Endothelial cell of umbilical vein (primary cell): ENCODE measurements at regions not wholly inside any gene's neighbourhood (a gene's known extent, or its start where the extent isn't known, plus 50 kb on each side); places are given as distances from the start of the nearest gene placed in this dataset.
"Not testable (repeated sequence)": the region's sequence is repeated elsewhere in the genome, so short reads cannot be mapped to it uniquely, and the experiment has no call there.

Source experiments
- EZH2 ChIP-seq: IDR thresholded peaks from 2 replicates; pipeline ENCODE4 v1.6.1; 2012; ENCODE audit warnings: borderline replicate concordance, low read depth, mild to moderate bottlenecking, moderate library complexity, low read length, inconsistent platforms; ENCODE audit not compliant: severe bottlenecking
- FOS ChIP-seq: IDR thresholded peaks from 2 replicates; pipeline ENCODE4 v1.6.1; 2011; ENCODE audit warnings: mild to moderate bottlenecking, low read length, moderate library complexity, borderline replicate concordance; ENCODE audit not compliant: insufficient read depth
- GATA2 ChIP-seq: IDR thresholded peaks from 2 replicates; pipeline ENCODE4 v1.7.0; 2011; ENCODE audit warnings: low read depth, mild to moderate bottlenecking, moderate library complexity, mixed read lengths, low read length; ENCODE audit not compliant: insufficient read length, insufficient read depth
- JUN ChIP-seq: IDR thresholded peaks from 2 replicates; pipeline ENCODE4 v1.6.1; 2011; ENCODE audit warnings: borderline replicate concordance, low read depth; ENCODE audit not compliant: insufficient read length, insufficient read depth
- POLR2A ChIP-seq: IDR thresholded peaks from 2 replicates; pipeline ENCODE4 v1.6.1; 2012; ENCODE audit warnings: low read depth, mild to moderate bottlenecking, control low read depth, low read length
- POLR2AphosphoS5 ChIP-seq: IDR thresholded peaks from 2 replicates; pipeline ENCODE4 v1.6.1; 2012; ENCODE audit warnings: low read depth, mild to moderate bottlenecking, control low read depth, low read length, moderate library complexity; ENCODE audit not compliant: insufficient read depth
- TF ChIP-seq, protein P1 (sequence below), 2 donors: IDR thresholded peaks; 1 replicate in 1 of 2; 2 replicates in 1 of 2; pipeline ENCODE4 v1.5.1; 2011; ENCODE audit warnings: low read length in 2 of 2, mild to moderate bottlenecking in 2 of 2, moderate library complexity in 2 of 2, control low read depth in 1 of 2, inconsistent platforms in 1 of 2, low read depth in 1 of 2; ENCODE audit not compliant: insufficient read depth in 1 of 2; ENCODE audit errors: extremely low read depth in 1 of 2
- TF ChIP-seq, protein P2 (sequence below): IDR thresholded peaks from 2 replicates; pipeline ENCODE4 v1.6.1; 2011; ENCODE audit not compliant: insufficient read depth, insufficient read length

DNA sequence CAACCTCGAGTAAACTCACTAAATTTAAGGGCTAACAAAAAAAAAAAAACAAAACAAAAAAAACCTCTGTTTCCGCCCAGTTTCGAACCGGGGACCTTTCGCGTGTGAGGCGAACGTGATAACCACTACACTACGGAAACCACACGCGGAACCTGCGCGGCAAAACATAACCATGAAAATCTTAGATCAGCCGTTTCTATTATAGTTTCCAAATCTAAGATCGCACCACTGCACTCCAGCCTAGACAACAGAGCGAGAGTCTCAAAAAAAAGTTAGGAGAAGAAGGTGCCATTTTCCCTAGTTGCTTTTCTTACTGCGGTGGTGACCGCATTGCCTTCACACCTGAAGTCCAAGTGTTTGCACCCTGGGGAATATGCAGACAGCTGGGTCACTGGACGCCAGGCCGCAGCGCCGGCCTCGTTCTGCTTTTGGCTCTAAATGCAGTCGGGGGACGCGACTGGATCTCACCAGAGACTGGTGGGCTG is 167.8 kb downstream of the FAM72C start:
- TF ChIP-seq POLR2A, GATA2, POLR2AphosphoS5, FOS, JUN, EZH2: not testable (repeated sequence)
- TF ChIP-seq, protein P1, sequence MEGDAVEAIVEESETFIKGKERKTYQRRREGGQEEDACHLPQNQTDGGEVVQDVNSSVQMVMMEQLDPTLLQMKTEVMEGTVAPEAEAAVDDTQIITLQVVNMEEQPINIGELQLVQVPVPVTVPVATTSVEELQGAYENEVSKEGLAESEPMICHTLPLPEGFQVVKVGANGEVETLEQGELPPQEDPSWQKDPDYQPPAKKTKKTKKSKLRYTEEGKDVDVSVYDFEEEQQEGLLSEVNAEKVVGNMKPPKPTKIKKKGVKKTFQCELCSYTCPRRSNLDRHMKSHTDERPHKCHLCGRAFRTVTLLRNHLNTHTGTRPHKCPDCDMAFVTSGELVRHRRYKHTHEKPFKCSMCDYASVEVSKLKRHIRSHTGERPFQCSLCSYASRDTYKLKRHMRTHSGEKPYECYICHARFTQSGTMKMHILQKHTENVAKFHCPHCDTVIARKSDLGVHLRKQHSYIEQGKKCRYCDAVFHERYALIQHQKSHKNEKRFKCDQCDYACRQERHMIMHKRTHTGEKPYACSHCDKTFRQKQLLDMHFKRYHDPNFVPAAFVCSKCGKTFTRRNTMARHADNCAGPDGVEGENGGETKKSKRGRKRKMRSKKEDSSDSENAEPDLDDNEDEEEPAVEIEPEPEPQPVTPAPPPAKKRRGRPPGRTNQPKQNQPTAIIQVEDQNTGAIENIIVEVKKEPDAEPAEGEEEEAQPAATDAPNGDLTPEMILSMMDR (IDR thresholded peaks at IDR 0.05; ENCODE audit: extremely low read depth in 1 of 2, insufficient read depth in 1 of 2, low read depth in 1 of 2, low read length in 2 of 2), result not testable (repeated sequence)
- TF ChIP-seq, protein P2, sequence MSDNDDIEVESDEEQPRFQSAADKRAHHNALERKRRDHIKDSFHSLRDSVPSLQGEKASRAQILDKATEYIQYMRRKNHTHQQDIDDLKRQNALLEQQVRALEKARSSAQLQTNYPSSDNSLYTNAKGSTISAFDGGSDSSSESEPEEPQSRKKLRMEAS, result not testable (repeated sequence)
